Activated CD4-positive, alpha-beta T cell treated with anti-CD3 and anti-CD28 coated beads, Interleukin-2, amount 10 ng/mL, durations not matched to agents 24 days and 14 days (primary cell): ENCODE measurements at regions not wholly inside any gene's neighbourhood (a gene's known extent, or its start where the extent isn't known, plus 50 kb on each side); places are given as distances from the start of the nearest gene placed in this dataset.

Experiments used
- DNase-seq: peaks from one replicate; pipeline ENCODE4 v3.0.0; 2022
- H3K27ac Mint-ChIP-seq: one replicate; pipeline ENCODE4 v1.8.0; 2022; ENCODE audit warnings: mild to moderate bottlenecking, mixed read lengths
- H3K27me3 Mint-ChIP-seq: one replicate; pipeline ENCODE4 v1.8.0; 2022; ENCODE audit warnings: mixed read lengths
- H3K36me3 Mint-ChIP-seq: one replicate; pipeline ENCODE4 v1.8.0; 2022; ENCODE audit warnings: low read depth, mild to moderate bottlenecking, mixed read lengths
- H3K4me1 Mint-ChIP-seq: one replicate; pipeline ENCODE4 v1.8.0; 2021; ENCODE audit warnings: mixed read lengths
- H3K4me3 Mint-ChIP-seq: one replicate; pipeline ENCODE4 v1.8.0; 2022; ENCODE audit warnings: mild to moderate bottlenecking, moderate library complexity, mixed read lengths
- H3K9me3 Mint-ChIP-seq: one replicate; pipeline ENCODE4 v1.8.0; 2021; ENCODE audit warnings: mixed read lengths
- intact Hi-C: fragments of 100-400 bp; cut with micrococcal nuclease; formaldehyde crosslinking; loops from one replicate; pipeline ENCODE4 v1.15.1; 2023

DNA sequence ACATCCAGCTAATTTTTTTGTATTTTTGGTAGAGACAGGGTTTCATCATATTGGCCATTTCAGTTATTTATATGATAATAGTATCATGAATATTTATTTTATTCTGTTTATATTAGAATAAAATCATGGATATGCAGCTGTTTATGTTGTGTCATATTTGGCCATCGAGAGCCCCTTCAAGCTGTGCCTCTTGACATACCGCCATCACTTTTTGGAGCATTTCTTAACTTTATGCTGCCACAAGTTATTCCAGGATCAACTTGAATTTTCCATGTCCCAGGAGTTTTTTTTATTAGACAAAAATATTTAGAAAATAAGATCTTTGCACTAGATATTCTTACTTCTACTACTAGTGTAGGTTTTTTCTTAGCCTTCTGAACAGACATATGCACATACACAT is 1067.0 kb upstream of the LRRTM3 start:
- no peak for DNase-seq
- H3K4me1 Mint-ChIP-seq: no peaks in the 10 kb centered on the region
- no peaks in the 10 kb centered on the region for H3K9me3 Mint-ChIP-seq
- H3K27ac Mint-ChIP-seq: no peak overlapping the region
- no peaks in the 10 kb centered on the region for H3K27me3 Mint-ChIP-seq
- no peaks in the 10 kb centered on the region for H3K36me3 Mint-ChIP-seq
- H3K4me3 Mint-ChIP-seq: no peak overlapping the region
- intact Hi-C loops: no loop called here

- Mint-ChIP-seq H3K36me3 (no peaks in the 10 kb centered on the region), H3K4me3 (no peak overlapping the region)
These were observed 1064.6 kb upstream of the LRRTM3 start for GRCh38 chr10:65861249-65861648.

More at GRCh38 chr10:65861249-65861648, 1064.6 kb upstream of the LRRTM3 start:
- Mint-ChIP-seq H3K9me3 (no peaks in the 10 kb centered on the region), H3K27me3 (no peaks in the 10 kb centered on the region), H3K4me1 (no peaks in the 10 kb centered on the region), H3K27ac (no peak overlapping the region)
- intact Hi-C loops: no loop called here
- no peak for DNase-seq
